IMR-90 (cell line): ENCODE measurements at regions not wholly inside any gene's neighbourhood (a gene's known extent, or its start where the extent isn't known, plus 50 kb on each side); places are given as distances from the start of the nearest gene placed in this dataset.

Source experiments
- ATAC-seq: fragments of 200-7000 bp; cut with Tn5 transposase; 2 replicates; pipeline ENCODE4 v1.9.1; 2020; ENCODE audit warnings: low read depth, mild to moderate bottlenecking, moderate library complexity
- BruUV-seq: library from RNA; stranded (reverse); fragments of 400-500 nt; replicated peaks from 2 replicates; lab custom pipeline; 2021; lab: Mats Ljungman, UMichigan
- CTCF ChIA-PET: fragments of 300-600 bp; formaldehyde crosslinking; extraction: SDS; loops from one replicate; lab custom pipeline; 2021; ENCODE audit warnings: antibody characterized with exemption; lab: Yijun Ruan, JAX
- POLR2A ChIA-PET: fragments of 300-600 bp; sonication (Branson Sonifier 250); formaldehyde crosslinking; loops from one replicate; lab custom pipeline; 2022; ENCODE audit warnings: antibody characterized with exemption; ENCODE audit not compliant: unreplicated experiment; lab: Charles Lee
- DNase-seq: peaks from one replicate; pipeline ENCODE4 v3.0.0; 2013
- H2AFZ ChIP-seq: replicated peaks from 2 replicates; pipeline ENCODE3; 2013; ENCODE audit warnings: low read length, mild to moderate bottlenecking; ENCODE audit not compliant: poor library complexity
- H2AK5ac ChIP-seq: 2 replicates; pipeline ENCODE4 v1.6.1; 2013; ENCODE audit warnings: low read depth, low read length, inconsistent platforms
- H2AK9ac ChIP-seq: replicated peaks from 2 replicates; pipeline ENCODE3; 2013; ENCODE audit warnings: mild to moderate bottlenecking, low read depth, low read length, moderate library complexity; ENCODE audit not compliant: poor library complexity
- H2BK120ac ChIP-seq: 2 replicates; pipeline ENCODE4 v1.6.1; 2013; ENCODE audit warnings: low read depth, low read length, inconsistent platforms
- H2BK15ac ChIP-seq: 3 replicates; pipeline ENCODE4 v1.6.1; 2013; ENCODE audit warnings: low read depth, low read length, inconsistent platforms
- H2BK20ac ChIP-seq: 2 replicates; pipeline ENCODE4 v1.6.1; 2013; ENCODE audit warnings: low read depth, mild to moderate bottlenecking, inconsistent platforms, low read length, moderate library complexity
- H2BK5ac ChIP-seq: 2 replicates; pipeline ENCODE4 v1.6.1; 2013; ENCODE audit warnings: mild to moderate bottlenecking, low read depth, low read length, inconsistent platforms; ENCODE audit not compliant: poor library complexity, severe bottlenecking
- H3K14ac ChIP-seq: replicated peaks from 2 replicates; pipeline ENCODE4 v1.6.1; 2013; ENCODE audit warnings: low read depth, low read length, inconsistent platforms
- H3K18ac ChIP-seq: 2 replicates; pipeline ENCODE4 v1.6.1; 2013; ENCODE audit warnings: low read depth, low read length, control low read depth
- H3K23ac ChIP-seq: 2 replicates; pipeline ENCODE4 v1.6.1; 2013; ENCODE audit warnings: low read depth, low read length, inconsistent platforms
- H3K27ac ChIP-seq: 2 replicates; pipeline ENCODE4 v1.5.1; 2013; ENCODE audit warnings: mild to moderate bottlenecking, control low read depth, low read length; ENCODE audit not compliant: insufficient read depth
- H3K27me3 ChIP-seq: 2 replicates; pipeline ENCODE4 v1.6.1; 2013; ENCODE audit warnings: low read length; ENCODE audit not compliant: control insufficient read depth, insufficient read depth
- H3K36me3 ChIP-seq: 2 replicates; pipeline ENCODE4 v1.6.1; 2013; ENCODE audit warnings: low read length, mixed read lengths; ENCODE audit not compliant: control insufficient read depth, insufficient read depth
- H3K4ac ChIP-seq: 2 replicates; pipeline ENCODE4 v1.6.1; 2013; ENCODE audit warnings: low read depth, low read length, inconsistent platforms
- H3K4me1 ChIP-seq: 2 replicates; pipeline ENCODE4 v1.6.1; 2013; ENCODE audit warnings: low read length, mixed read lengths; ENCODE audit not compliant: control insufficient read depth, insufficient read depth
- H3K4me2 ChIP-seq: 2 replicates; pipeline ENCODE4 v1.6.1; 2013; ENCODE audit warnings: low read depth, mild to moderate bottlenecking, control low read depth, low read length, moderate library complexity
- H3K4me3 ChIP-seq: 2 replicates; pipeline ENCODE4 v1.5.1; 2013; ENCODE audit warnings: low read depth, mild to moderate bottlenecking, control low read depth, low read length, moderate library complexity; ENCODE audit not compliant: insufficient read depth
- H3K56ac ChIP-seq: 2 replicates; pipeline ENCODE4 v1.6.1; 2013; ENCODE audit warnings: low read length, inconsistent platforms; ENCODE audit not compliant: insufficient read depth; ENCODE audit errors: extremely low read depth
- H3K79me1 ChIP-seq, 2 experiments: 2 replicates each; pipeline ENCODE4 v1.6.1; 2013; ENCODE audit warnings: low read length in 2 of 2, inconsistent platforms in 1 of 2, low read depth in 1 of 2
- H3K9ac ChIP-seq: 2 replicates; pipeline ENCODE4 v1.6.1; 2013; ENCODE audit warnings: low read depth, low read length, control low read depth
- H3K9me1 ChIP-seq: 2 replicates; pipeline ENCODE4 v1.6.1; 2013; ENCODE audit warnings: low read length, inconsistent platforms; ENCODE audit not compliant: insufficient read depth
- H3K9me3 ChIP-seq: 2 replicates; pipeline ENCODE4 v1.6.1; 2013; ENCODE audit warnings: low read length; ENCODE audit not compliant: control insufficient read depth, insufficient read depth
- H4K20me1 ChIP-seq: 2 replicates; pipeline ENCODE4 v1.6.1; 2013; ENCODE audit warnings: low read length, inconsistent platforms; ENCODE audit not compliant: insufficient read depth
- H4K5ac ChIP-seq: 2 replicates; pipeline ENCODE4 v1.6.1; 2013; ENCODE audit warnings: mild to moderate bottlenecking, low read depth, low read length, control low read depth
- H4K8ac ChIP-seq, 2 experiments: 2 replicates each; pipeline ENCODE4 v1.6.1; 2013; ENCODE audit warnings: low read depth in 2 of 2, low read length in 2 of 2, control low read depth in 1 of 2, inconsistent platforms in 1 of 2
- H4K91ac ChIP-seq: 2 replicates; pipeline ENCODE4 v1.6.1; 2013; ENCODE audit warnings: low read depth, low read length, inconsistent platforms; ENCODE audit not compliant: insufficient read depth
- BHLHE40 ChIP-seq: fragments of 150-350 bp; IDR thresholded peaks from 2 replicates; pipeline ENCODE4 v1.6.1; 2016; ENCODE audit warnings: mild to moderate bottlenecking, low read depth, low read length
- CEBPB ChIP-seq: IDR thresholded peaks from 2 replicates; pipeline ENCODE4 v1.6.1; 2012; ENCODE audit warnings: low read depth, low read length, improper control_type of control experiment
- CHD1 ChIP-seq: IDR thresholded peaks from 2 replicates; pipeline ENCODE4 v1.6.1; 2012; ENCODE audit warnings: low read depth, low read length, improper control_type of control experiment
- CTCF ChIP-seq: conservative IDR thresholded peaks from 2 replicates; pipeline ENCODE4 v1.5.1; 2012; ENCODE audit warnings: mild to moderate bottlenecking, low read depth, low read length, improper control_type of control experiment
- ELK1 ChIP-seq: fragments of 150-350 bp; IDR thresholded peaks from 2 replicates; pipeline ENCODE4 v1.6.1; 2016; ENCODE audit warnings: low read depth, mild to moderate bottlenecking, low read length, moderate library complexity, borderline replicate concordance
- FOS ChIP-seq: fragments of 150-350 bp; IDR thresholded peaks from 2 replicates; pipeline ENCODE4 v1.6.1; 2016; ENCODE audit warnings: low read depth, low read length
- MAFK ChIP-seq: IDR thresholded peaks from 2 replicates; pipeline ENCODE4 v1.6.1; 2012; ENCODE audit warnings: low read depth, low read length, improper control_type of control experiment
- MAZ ChIP-seq: IDR thresholded peaks from 2 replicates; pipeline ENCODE4 v1.6.1; 2012; ENCODE audit warnings: low read depth, mild to moderate bottlenecking, low read length, improper control_type of control experiment, moderate library complexity, borderline replicate concordance
- MXI1 ChIP-seq: IDR thresholded peaks from 2 replicates; pipeline ENCODE4 v1.6.1; 2012; ENCODE audit warnings: low read depth, mild to moderate bottlenecking, low read length, moderate library complexity, borderline replicate concordance
- NFE2L2 ChIP-seq: fragments of 150-350 bp; IDR thresholded peaks from 2 replicates; pipeline ENCODE4 v1.6.1; 2016; ENCODE audit warnings: low read depth, mild to moderate bottlenecking, low read length
- POLR2A ChIP-seq: IDR thresholded peaks from 2 replicates; pipeline ENCODE4 v1.6.1; 2012; ENCODE audit warnings: mild to moderate bottlenecking, low read depth, low read length
- RAD21 ChIP-seq: IDR thresholded peaks from 2 replicates; pipeline ENCODE4 v1.6.1; 2012; ENCODE audit warnings: low read length, improper control_type of control experiment
- RCOR1 ChIP-seq: IDR thresholded peaks from 2 replicates; pipeline ENCODE4 v1.6.1; 2012; ENCODE audit warnings: mild to moderate bottlenecking, low read length, improper control_type of control experiment; ENCODE audit not compliant: insufficient replicate concordance
- WGBS, 2 experiments: methylation state at CpG; one replicate each; pipeline versions ENCODE4 v1.1.5 to v1.1.7; 2013; ENCODE audit warnings: missing lambda C conversion rate in 2 of 2; ENCODE audit not compliant: insufficient read length in 1 of 2; ENCODE audit errors: extremely low coverage in 2 of 2; 5-methylcytosine and 5-hydroxymethylcytosine counted together
- dilution Hi-C: fragments of 300-500 bp; cut with HindIII; formaldehyde crosslinking; loops from one replicate; pipeline ENCODE4 v1.14.3; 2018; ENCODE audit warnings: low sequenced_read_pairs; ENCODE audit not compliant: unreplicated experiment
- in situ Hi-C: fragments of 300-500 bp; cut with MboI; formaldehyde crosslinking; loops from 3 replicates; pipeline ENCODE4 v1.14.3; 2019; ENCODE audit warnings: low sequenced_read_pairs, inconsistent platforms, mixed read lengths
- intact Hi-C: fragments of 100-400 bp; cut with micrococcal nuclease; formaldehyde crosslinking; loops from 2 replicates; pipeline ENCODE4 v1.10.0; 2022

GRCh38 chr2:221323513-221323912 lies 248.6 kb downstream of the EPHA4 start:
- H4K8ac ChIP-seq: no peak overlapping the region
- H3K79me1 ChIP-seq: no peaks in the 10 kb centered on the region
- ChIA-PET CTCF (no interaction called here), POLR2A (no interaction called here)
- no peaks in the 10 kb centered on the region for H3K9me3 ChIP-seq
- no peak overlapping the region for H3K18ac ChIP-seq
- no peak overlapping the region for H3K56ac ChIP-seq
- no peak overlapping the region for H2AK9ac ChIP-seq
- BruUV-seq: no TSS peak
- H4K5ac ChIP-seq: no peak overlapping the region
- H3K9me1 ChIP-seq: no peaks in the 10 kb centered on the region
- H3K4me1 ChIP-seq: no peaks in the 10 kb centered on the region
- intact Hi-C loops: no loop called here
- H3K14ac ChIP-seq: no peak overlapping the region
- no peak overlapping the region for H3K27ac ChIP-seq
- peaks cover 6% of the 10 kb centered on the region; the same call in 1 of the 2 replicates for H3K27me3 ChIP-seq
- no peak overlapping the region for H3K4me2 ChIP-seq
- DNase-seq (no peak), ATAC-seq (no peak)
- H4K91ac ChIP-seq: no peak overlapping the region
- H2BK120ac ChIP-seq: no peak overlapping the region
- no peak overlapping the region for H3K4me3 ChIP-seq
- in situ Hi-C loops: no loop called here
- WGBS, 2 experiments: no CpG with 5 or more reads among the region's 2 CpGs
- TF ChIP-seq RAD21 (no peak), MXI1 (no peak), CTCF (no peak), RCOR1 (no peak), MAZ (no peak), FOS (no peak), NFE2L2 (no peak), ELK1 (no peak), CEBPB (no peak), BHLHE40 (no peak), CHD1 (no peak), MAFK (no peak), POLR2A (no peak)
- no peak overlapping the region for H3K4ac ChIP-seq
- dilution Hi-C loops: no loop called here
- no peak overlapping the region for H3K9ac ChIP-seq
- H3K36me3 ChIP-seq: no peaks in the 10 kb centered on the region
- H2AK5ac ChIP-seq: no peak overlapping the region
- no peak overlapping the region for H2BK5ac ChIP-seq
- no peak overlapping the region for H3K23ac ChIP-seq
- H4K20me1 ChIP-seq: no peaks in the 10 kb centered on the region
- no peak overlapping the region for H2BK15ac ChIP-seq
- no peak overlapping the region for H2BK20ac ChIP-seq
- no peak overlapping the region for H2AFZ ChIP-seq
